Colonic mucosa (tissue), 4 donors: ENCODE measurements at regions not wholly inside any gene's neighbourhood (a gene's known extent, or its start where the extent isn't known, plus 50 kb on each side); places are given as distances from the start of the nearest gene placed in this dataset.

Source experiments
- DNase-seq: peaks from one replicate; pipeline ENCODE4 v3.0.0-alpha.2; 2020
- H3K27ac ChIP-seq: fragments of 200-600 bp; one replicate; pipeline ENCODE4 v1.8.0; 2021
- H3K27me3 ChIP-seq: fragments of 200-600 bp; one replicate; pipeline ENCODE4 v1.8.0; 2021
- H3K36me3 ChIP-seq: fragments of 200-600 bp; one replicate; pipeline ENCODE4 v1.8.0; 2021
- H3K4me1 ChIP-seq: fragments of 200-600 bp; one replicate; pipeline ENCODE4 v1.8.0; 2021; ENCODE audit warnings: mild to moderate bottlenecking
- H3K4me3 ChIP-seq: fragments of 200-600 bp; one replicate; pipeline ENCODE4 v1.8.0; 2021
- H3K9ac ChIP-seq, 2 donors: one replicate each; pipeline ENCODE4 v1.7.0; 2013; ENCODE audit warnings: control low read depth in 2 of 2, low read depth in 2 of 2, low read length in 2 of 2
- H3K9me3 ChIP-seq: fragments of 200-600 bp; one replicate; pipeline ENCODE4 v1.8.0; 2021
- intact Hi-C: fragments of 100-400 bp; cut with DNase I; formaldehyde crosslinking; loops from one replicate; pipeline ENCODE4 v1.14.1; 2022
- TF ChIP-seq, protein P1 (sequence below): fragments of 200-600 bp; IDR thresholded peaks from one replicate; pipeline ENCODE4 v1.8.0; 2022; ENCODE audit warnings: antibody characterized with exemption, mild to moderate bottlenecking
- donor health status: healthy.
- donor health status: DM: no; HTN: no; CAD: no.
- donor health status: DM: no; HTN: no; CAD: no.

GRCh38 chr16:85513180-85513579, 99.9 kb upstream of the GSE1 start:
- Histone ChIP-seq H3K4me1 (peaks cover 8% of the 10 kb centered on the region), H3K27me3 (no peaks in the 10 kb centered on the region), H3K36me3 (no peaks in the 10 kb centered on the region), H3K27ac (no peak overlapping the region), H3K4me3 (no peak overlapping the region), H3K9me3 (no peaks in the 10 kb centered on the region), H3K9ac (no peak overlapping the region)
- TF ChIP-seq, protein P1, sequence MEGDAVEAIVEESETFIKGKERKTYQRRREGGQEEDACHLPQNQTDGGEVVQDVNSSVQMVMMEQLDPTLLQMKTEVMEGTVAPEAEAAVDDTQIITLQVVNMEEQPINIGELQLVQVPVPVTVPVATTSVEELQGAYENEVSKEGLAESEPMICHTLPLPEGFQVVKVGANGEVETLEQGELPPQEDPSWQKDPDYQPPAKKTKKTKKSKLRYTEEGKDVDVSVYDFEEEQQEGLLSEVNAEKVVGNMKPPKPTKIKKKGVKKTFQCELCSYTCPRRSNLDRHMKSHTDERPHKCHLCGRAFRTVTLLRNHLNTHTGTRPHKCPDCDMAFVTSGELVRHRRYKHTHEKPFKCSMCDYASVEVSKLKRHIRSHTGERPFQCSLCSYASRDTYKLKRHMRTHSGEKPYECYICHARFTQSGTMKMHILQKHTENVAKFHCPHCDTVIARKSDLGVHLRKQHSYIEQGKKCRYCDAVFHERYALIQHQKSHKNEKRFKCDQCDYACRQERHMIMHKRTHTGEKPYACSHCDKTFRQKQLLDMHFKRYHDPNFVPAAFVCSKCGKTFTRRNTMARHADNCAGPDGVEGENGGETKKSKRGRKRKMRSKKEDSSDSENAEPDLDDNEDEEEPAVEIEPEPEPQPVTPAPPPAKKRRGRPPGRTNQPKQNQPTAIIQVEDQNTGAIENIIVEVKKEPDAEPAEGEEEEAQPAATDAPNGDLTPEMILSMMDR: no peak
- DNase-seq: no peak
- intact Hi-C loops: no loop called here

DNA sequence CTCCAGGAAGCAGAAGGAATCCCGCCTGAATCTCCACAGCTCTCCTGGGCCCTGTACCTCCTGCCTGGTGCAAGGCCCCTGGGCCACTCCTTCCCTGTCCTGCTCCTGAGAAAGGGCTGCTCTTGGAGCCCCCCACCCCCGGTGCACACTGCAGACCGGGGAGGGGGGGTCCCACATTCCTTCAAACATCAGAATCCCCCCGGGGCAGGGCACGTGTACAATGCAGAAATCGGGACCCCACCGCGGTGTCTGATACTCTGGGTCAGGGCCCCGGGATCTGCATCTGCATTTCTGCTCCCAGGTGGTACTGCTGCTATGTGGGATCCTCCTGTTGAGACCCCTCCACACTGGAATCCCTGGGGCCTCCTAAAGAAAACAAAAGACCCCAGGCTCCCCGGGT, 99.5 kb upstream of the GSE1 start:
- intact Hi-C loops: no loop called here
- no peak for DNase-seq
- no peaks in the 10 kb centered on the region for H3K9me3 ChIP-seq
- H3K4me3 ChIP-seq: no peak overlapping the region
- no peak overlapping the region for H3K27ac ChIP-seq
- H3K36me3 ChIP-seq: no peaks in the 10 kb centered on the region
- H3K9ac ChIP-seq: no peak overlapping the region
- peaks cover 8% of the 10 kb centered on the region for H3K4me1 ChIP-seq
- TF ChIP-seq, protein P1: no peak
- H3K27me3 ChIP-seq: no peaks in the 10 kb centered on the region

- intact Hi-C loops: no loop called here
- Histone ChIP-seq H3K27ac (no peak overlapping the region), H3K4me1 (peaks cover 8% of the 10 kb centered on the region), H3K36me3 (no peaks in the 10 kb centered on the region), H3K9ac (no peak overlapping the region), H3K9me3 (no peaks in the 10 kb centered on the region), H3K27me3 (no peaks in the 10 kb centered on the region), H3K4me3 (no peak overlapping the region)
- TF ChIP-seq, protein P1: no peak
- peak; percentile 51 for DNase-seq
Observed at GRCh38 chr16:85514295-85514597, 98.9 kb upstream of the GSE1 start.

DNA sequence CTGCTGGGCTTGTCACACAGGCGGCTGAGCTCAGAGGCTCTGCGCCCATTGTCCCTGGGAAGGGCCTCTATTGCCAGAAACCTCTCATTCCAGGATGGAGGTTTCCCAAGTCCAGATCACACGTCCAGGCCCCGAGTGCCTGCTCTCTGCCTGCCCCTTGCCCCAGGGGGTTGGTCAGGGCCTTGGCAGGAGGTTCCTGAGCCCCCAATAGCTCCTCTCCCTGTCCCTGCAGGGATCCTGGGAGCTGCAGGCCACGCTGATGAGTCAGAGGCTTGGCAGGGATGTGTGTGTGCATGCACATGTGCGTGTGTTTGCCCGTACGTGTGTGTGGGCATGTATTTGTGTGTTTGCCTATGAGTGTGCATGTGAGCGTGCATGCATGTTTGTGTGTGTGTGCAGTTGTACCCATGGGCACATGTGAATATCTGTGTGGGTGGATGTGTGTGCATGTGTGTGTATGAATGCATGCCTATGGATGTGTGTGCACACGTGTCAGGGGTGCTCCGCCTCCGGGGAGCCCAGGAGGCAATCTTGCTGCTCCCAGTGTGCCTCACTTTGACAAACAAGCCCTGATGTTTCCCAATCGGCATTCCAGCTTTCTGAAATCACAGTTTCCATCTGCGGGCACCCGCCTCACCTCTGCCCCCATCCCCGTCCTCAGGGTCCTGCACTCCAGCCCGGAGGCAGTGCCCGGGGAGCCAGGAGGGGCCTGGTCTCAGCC, 98.4 kb upstream of the GSE1 start:
- H3K27ac ChIP-seq: no peak overlapping the region
- DNase-seq: peak; percentile 53

GRCh38 chr16:85515319-85515745, 97.8 kb upstream of the GSE1 start:
- H3K4me1 ChIP-seq: peaks cover 8% of the 10 kb centered on the region
- no peaks in the 10 kb centered on the region for H3K36me3 ChIP-seq
- H3K27ac ChIP-seq: no peak overlapping the region
- H3K9ac ChIP-seq: peak overlapping the region; percentile 24 to 46
- intact Hi-C loops: no loop called here
- no peaks in the 10 kb centered on the region for H3K9me3 ChIP-seq
- TF ChIP-seq, protein P1: no peak
- H3K4me3 ChIP-seq: no peak overlapping the region
- no peak for DNase-seq
- H3K27me3 ChIP-seq: no peaks in the 10 kb centered on the region

More for the DNA sequence above, 98.4 kb upstream of the GSE1 start:
- H3K27me3 ChIP-seq: no peaks in the 10 kb centered on the region
- no peaks in the 10 kb centered on the region for H3K36me3 ChIP-seq
- peaks cover 8% of the 10 kb centered on the region for H3K4me1 ChIP-seq
- H3K9ac ChIP-seq: peak overlapping the region; percentile 24 to 34
- no peaks in the 10 kb centered on the region for H3K9me3 ChIP-seq
- H3K4me3 ChIP-seq: no peak overlapping the region
- TF ChIP-seq, protein P1: no peak
- intact Hi-C loops: no loop called here
